Ascending aorta (tissue), 2 donors: ENCODE measurements at regions not wholly inside any gene's neighbourhood (a gene's known extent, or its start where the extent isn't known, plus 50 kb on each side); places are given as distances from the start of the nearest gene placed in this dataset.

Experiments
- DNase-seq, 2 donors: peaks; one replicate each; pipeline ENCODE4 v3.0.0-alpha.2; 2019; ENCODE audit warnings: low spot score in 2 of 2
- H3K27ac ChIP-seq, 2 donors: fragments of 200-600 bp; sonication (generic); one replicate each; pipeline ENCODE4 v1.5.1; 2016 to 2017; ENCODE audit warnings: mild to moderate bottlenecking in 1 of 2
- H3K27me3 ChIP-seq: fragments of 200-600 bp; sonication (generic); one replicate; pipeline ENCODE4 v1.5.1; 2017
- H3K36me3 ChIP-seq, 2 donors: fragments of 200-600 bp; sonication (generic); one replicate each; pipeline ENCODE4 v1.5.1; 2016
- H3K4me1 ChIP-seq, 2 donors: fragments of 200-600 bp; sonication (generic); one replicate each; pipeline ENCODE4 v1.5.1; 2016 to 2017; ENCODE audit warnings: mild to moderate bottlenecking in 1 of 2
- H3K4me3 ChIP-seq, 2 donors: fragments of 200-600 bp; sonication (generic); one replicate each; pipeline ENCODE4 v1.5.1; 2016 to 2017; ENCODE audit warnings: mild to moderate bottlenecking in 1 of 2
- H3K9me3 ChIP-seq, 2 donors: fragments of 200-600 bp; sonication (generic); one replicate each; pipeline ENCODE4 v1.5.1; 2016
- intact Hi-C: fragments of 100-400 bp; cut with DNase I; formaldehyde crosslinking; loops from one replicate; pipeline ENCODE4 v1.15.1; 2023
- TF ChIP-seq, protein P1 (sequence below), 3 experiments: fragments of 200-600 bp in 2 of 3; fragments of 450-650 bp in 1 of 3; sonication (generic) in 2 of 3; IDR thresholded peaks; one replicate each; pipeline ENCODE4 v1.5.1; 2016 to 2019; ENCODE audit warnings: antibody characterized with exemption in 3 of 3, mild to moderate bottlenecking in 1 of 3, moderate library complexity in 1 of 3

DNA sequence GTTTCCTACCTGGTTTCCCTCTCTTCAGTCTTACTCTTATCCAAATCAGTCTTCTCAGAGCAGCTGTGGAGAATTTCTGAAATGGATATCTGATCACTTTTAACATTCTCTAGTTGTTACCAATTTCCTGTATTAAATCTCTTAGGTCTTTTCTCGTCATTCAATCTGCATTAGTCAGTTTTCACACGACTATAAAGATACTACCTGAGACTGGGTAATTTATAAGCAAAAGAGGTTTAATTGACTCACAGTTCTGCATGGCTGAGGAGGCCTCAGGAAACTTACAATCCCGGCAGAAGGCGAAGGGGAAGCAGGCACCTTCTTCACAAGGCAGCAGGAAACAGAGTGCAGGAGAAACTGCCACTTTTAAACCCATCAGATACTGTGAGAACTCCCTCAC is 444.8 kb downstream of the GATA3 start:
- no peak for DNase-seq
- Histone ChIP-seq H3K9me3 (no peaks in the 10 kb centered on the region), H3K4me3 (no peak overlapping the region), H3K27me3 (no peaks in the 10 kb centered on the region), H3K4me1 (no peaks in the 10 kb centered on the region), H3K36me3 (no peaks in the 10 kb centered on the region), H3K27ac (no peak overlapping the region)
- TF ChIP-seq, protein P1, sequence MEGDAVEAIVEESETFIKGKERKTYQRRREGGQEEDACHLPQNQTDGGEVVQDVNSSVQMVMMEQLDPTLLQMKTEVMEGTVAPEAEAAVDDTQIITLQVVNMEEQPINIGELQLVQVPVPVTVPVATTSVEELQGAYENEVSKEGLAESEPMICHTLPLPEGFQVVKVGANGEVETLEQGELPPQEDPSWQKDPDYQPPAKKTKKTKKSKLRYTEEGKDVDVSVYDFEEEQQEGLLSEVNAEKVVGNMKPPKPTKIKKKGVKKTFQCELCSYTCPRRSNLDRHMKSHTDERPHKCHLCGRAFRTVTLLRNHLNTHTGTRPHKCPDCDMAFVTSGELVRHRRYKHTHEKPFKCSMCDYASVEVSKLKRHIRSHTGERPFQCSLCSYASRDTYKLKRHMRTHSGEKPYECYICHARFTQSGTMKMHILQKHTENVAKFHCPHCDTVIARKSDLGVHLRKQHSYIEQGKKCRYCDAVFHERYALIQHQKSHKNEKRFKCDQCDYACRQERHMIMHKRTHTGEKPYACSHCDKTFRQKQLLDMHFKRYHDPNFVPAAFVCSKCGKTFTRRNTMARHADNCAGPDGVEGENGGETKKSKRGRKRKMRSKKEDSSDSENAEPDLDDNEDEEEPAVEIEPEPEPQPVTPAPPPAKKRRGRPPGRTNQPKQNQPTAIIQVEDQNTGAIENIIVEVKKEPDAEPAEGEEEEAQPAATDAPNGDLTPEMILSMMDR (IDR thresholded peaks at IDR 0.05) = no peak
- intact Hi-C loops = no loop called here

DNA sequence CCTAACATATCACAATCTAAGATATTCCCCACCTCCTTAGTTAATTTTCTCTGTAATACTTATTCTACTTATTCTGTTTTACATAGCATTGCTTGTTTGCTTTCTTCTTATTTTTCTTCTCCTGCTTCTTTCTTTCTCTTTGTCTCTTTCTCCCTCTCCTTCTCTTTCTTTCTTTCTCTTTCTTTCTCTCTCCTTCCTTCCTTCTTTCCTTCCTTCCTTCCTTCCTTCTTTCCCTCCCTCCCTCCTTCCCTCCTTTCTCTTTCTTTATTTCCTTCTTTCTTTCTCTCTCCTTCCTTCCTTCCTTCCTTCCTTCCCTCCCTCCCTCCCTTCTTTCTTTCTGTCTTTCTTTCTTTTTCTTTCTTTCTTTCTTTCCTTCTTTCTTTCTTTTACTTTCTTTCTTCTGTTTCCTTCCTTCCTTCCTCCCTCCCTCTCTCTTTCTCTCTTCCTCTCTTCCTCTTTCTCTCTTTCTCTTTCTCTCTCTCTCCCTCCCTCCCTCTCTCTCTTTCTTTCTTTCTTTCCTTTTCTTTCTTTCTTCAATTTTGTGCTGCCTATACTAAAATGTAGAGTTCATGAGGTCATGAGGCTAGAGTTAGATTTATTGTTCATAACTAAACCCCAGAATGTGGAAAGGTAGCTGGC is 445.4 kb downstream of the GATA3 start:
- H3K27ac ChIP-seq = no peak overlapping the region
- TF ChIP-seq, protein P1 (IDR thresholded peaks at IDR 0.05) = no peak
- no peak for DNase-seq
- H3K27me3 ChIP-seq = no peaks in the 10 kb centered on the region
- intact Hi-C loops = no loop called here
- H3K4me3 ChIP-seq = no peak overlapping the region
- H3K4me1 ChIP-seq = no peaks in the 10 kb centered on the region
- no peaks in the 10 kb centered on the region for H3K36me3 ChIP-seq
- H3K9me3 ChIP-seq = no peaks in the 10 kb centered on the region

DNA sequence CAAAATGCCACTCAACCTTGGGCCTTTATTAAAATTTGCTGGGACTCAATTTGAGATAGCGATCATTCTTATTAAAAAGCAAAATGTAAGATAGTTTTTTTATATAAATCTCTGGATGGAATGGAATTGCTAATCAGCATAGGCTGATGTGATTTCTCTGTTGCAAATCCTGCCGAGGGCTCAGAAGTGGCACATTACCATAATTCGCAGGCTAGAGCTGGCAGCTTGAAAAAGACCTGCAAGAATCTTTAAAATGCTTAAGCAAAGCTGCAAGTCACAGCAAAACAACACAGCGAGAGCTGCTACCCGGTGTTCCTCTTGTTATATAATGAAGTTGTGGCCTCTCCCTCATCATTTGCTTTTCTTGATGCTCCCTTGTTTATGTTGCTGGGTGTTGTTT is 448.1 kb downstream of the GATA3 start:
- Histone ChIP-seq H3K36me3 (no peaks in the 10 kb centered on the region), H3K27ac (no peak overlapping the region), H3K9me3 (no peaks in the 10 kb centered on the region), H3K4me1 (no peaks in the 10 kb centered on the region), H3K4me3 (no peak overlapping the region), H3K27me3 (no peaks in the 10 kb centered on the region)
- TF ChIP-seq, protein P1 (IDR thresholded peaks at IDR 0.05) = no peak
- no peak for DNase-seq
- intact Hi-C loops = no loop called here

DNA sequence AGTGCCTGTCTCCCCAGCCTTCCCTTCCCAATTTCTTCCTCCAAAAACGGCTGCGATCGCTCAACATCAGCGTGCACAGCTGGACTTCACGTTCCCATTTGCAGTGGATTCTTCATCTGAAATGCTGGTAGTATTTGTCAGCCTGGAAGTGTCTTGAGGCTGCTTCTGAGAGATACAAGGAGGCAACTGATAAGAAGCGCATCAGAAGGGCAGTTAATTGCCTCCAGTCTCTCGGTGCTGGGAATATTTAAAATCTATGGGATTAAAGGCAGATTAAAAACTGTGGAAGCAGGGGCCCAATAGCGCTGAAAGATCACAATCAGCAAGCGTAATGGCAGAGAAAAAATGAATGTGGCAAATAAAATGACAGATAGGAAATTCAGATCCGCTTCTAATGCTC is 450.0 kb downstream of the GATA3 start:
- H3K9me3 ChIP-seq = no peaks in the 10 kb centered on the region
- H3K36me3 ChIP-seq = no peaks in the 10 kb centered on the region
- no peak overlapping the region for H3K4me3 ChIP-seq
- TF ChIP-seq, protein P1 (IDR thresholded peaks at IDR 0.05) = no peak
- H3K27ac ChIP-seq = no peak overlapping the region
- H3K27me3 ChIP-seq = no peaks in the 10 kb centered on the region
- H3K4me1 ChIP-seq = no peaks in the 10 kb centered on the region
- DNase-seq = no peak
- intact Hi-C loops = no loop called here

DNA sequence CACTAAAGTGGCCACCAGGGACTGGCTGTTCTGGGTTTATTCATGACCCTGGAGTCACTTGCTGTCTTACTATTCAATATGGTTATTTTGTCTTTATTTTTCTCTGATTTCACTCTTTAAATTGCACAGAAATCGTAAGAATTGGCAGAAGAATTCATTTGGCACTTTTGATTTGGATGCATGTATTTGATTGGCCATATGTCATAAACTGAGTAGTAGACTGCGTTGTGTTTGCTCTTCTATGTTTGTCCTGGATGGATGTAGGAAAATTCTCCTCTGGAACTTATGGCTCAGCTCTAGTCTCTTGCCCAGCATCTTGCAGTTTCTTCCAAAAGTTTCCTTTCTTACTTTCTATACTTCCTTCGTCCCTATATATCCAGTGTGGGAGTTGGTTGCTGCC is 452.7 kb downstream of the GATA3 start:
- intact Hi-C loops = no loop called here
- Histone ChIP-seq H3K27ac (no peak overlapping the region), H3K27me3 (no peaks in the 10 kb centered on the region), H3K9me3 (no peaks in the 10 kb centered on the region), H3K4me1 (no peaks in the 10 kb centered on the region), H3K4me3 (no peak overlapping the region), H3K36me3 (no peaks in the 10 kb centered on the region)
- no peak for DNase-seq
- TF ChIP-seq, protein P1 (IDR thresholded peaks at IDR 0.05) = no peak

DNA sequence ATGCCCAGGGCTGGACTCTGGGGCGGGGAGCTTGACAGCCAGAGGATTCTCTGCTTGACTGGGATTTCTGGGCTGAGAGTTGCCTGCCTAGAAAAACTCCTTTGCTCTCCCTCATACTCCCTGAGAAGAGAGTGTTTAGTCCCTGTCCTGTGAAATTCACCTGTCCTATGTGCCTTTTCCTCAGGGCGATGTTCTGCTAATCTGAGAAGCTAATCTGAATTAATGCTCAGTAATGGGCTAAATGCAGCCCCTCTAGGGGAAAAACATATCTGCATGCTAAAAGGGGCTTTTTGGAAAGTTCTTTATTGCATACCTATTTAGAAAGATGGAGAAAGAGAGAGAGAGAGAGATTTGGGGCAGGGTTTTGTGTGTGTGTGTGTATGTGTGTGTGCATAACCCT is 454.4 kb downstream of the GATA3 start:
- no peak overlapping the region for H3K27ac ChIP-seq
- TF ChIP-seq, protein P1 (IDR thresholded peaks at IDR 0.05) = no peak
- H3K4me1 ChIP-seq = no peaks in the 10 kb centered on the region

More for the DNA sequence above, 454.4 kb downstream of the GATA3 start:
- Histone ChIP-seq H3K4me3 (no peak overlapping the region), H3K9me3 (no peaks in the 10 kb centered on the region), H3K36me3 (no peaks in the 10 kb centered on the region), H3K27me3 (no peaks in the 10 kb centered on the region)
- no peak for DNase-seq
- intact Hi-C loops = no loop called here
